ENCODE measurements at regions not wholly inside any gene's neighbourhood (a gene's known extent, or its start where the extent isn't known, plus 50 kb on each side); places are given as distances from the start of the nearest gene placed in this dataset.

DNA sequence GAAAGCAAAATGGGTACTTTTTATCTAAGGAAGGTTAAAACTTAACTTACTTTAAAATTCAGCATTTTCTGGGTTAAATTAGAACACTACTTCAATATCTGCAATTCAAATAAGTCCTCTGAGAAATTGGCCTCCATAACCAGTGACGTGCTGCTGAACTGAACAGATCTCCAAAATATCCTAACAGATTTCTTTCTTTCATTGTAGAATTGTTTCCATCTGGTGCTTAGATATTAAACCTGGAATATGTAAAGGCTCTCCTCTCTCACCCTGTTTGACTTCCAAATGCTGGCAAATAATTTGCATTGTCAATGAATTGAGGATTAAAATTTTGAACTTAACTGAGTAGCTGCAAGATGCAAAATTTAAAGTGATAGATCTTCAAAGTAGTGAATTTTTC, 316.9 kb upstream of the CXADR start:
- TF ChIP-seq, protein P1, sequence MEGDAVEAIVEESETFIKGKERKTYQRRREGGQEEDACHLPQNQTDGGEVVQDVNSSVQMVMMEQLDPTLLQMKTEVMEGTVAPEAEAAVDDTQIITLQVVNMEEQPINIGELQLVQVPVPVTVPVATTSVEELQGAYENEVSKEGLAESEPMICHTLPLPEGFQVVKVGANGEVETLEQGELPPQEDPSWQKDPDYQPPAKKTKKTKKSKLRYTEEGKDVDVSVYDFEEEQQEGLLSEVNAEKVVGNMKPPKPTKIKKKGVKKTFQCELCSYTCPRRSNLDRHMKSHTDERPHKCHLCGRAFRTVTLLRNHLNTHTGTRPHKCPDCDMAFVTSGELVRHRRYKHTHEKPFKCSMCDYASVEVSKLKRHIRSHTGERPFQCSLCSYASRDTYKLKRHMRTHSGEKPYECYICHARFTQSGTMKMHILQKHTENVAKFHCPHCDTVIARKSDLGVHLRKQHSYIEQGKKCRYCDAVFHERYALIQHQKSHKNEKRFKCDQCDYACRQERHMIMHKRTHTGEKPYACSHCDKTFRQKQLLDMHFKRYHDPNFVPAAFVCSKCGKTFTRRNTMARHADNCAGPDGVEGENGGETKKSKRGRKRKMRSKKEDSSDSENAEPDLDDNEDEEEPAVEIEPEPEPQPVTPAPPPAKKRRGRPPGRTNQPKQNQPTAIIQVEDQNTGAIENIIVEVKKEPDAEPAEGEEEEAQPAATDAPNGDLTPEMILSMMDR (IDR thresholded peaks at IDR 0.05), result no peak
- TF ChIP-seq POLR2AphosphoS5 (IDR thresholded peaks at IDR 0.05) (no peak), POLR2A (IDR thresholded peaks at IDR 0.05) (no peak)

Measured in prostate gland (tissue), 2 donors.